ENCODE measurements at regions not wholly inside any gene's neighbourhood (a gene's known extent, or its start where the extent isn't known, plus 50 kb on each side); places are given as distances from the start of the nearest gene placed in this dataset.
"Not testable (repeated sequence)": the region's sequence is repeated elsewhere in the genome, so short reads cannot be mapped to it uniquely, and the experiment has no call there.

GRCh38 chr11:134942681-134943080 lies 530.6 kb upstream of the B3GAT1 start:
- DNase-seq: no peak

- DNase-seq: not testable (repeated sequence)
Observed at GRCh38 chr11:134941936-134942600, 530.0 kb upstream of the B3GAT1 start.

- DNase-seq: no peak
Observed at GRCh38 chr11:134941326-134941725, 529.3 kb upstream of the B3GAT1 start.

- no peak for DNase-seq
Observed at GRCh38 chr11:134940441-134941126, 528.5 kb upstream of the B3GAT1 start.

- DNase-seq: no peak
Observed at GRCh38 chr11:134939905-134940304, 527.9 kb upstream of the B3GAT1 start.

- no peak for DNase-seq
Observed at GRCh38 chr11:134939031-134939430, 527.0 kb upstream of the B3GAT1 start.

- DNase-seq: no peak
Observed at GRCh38 chr11:134938212-134938611, 526.2 kb upstream of the B3GAT1 start.

GRCh38 chr11:134937193-134937592 lies 525.2 kb upstream of the B3GAT1 start:
- DNase-seq: not testable (repeated sequence)

GRCh38 chr11:134932761-134933160 lies 520.7 kb upstream of the B3GAT1 start:
- DNase-seq: no peak

GRCh38 chr11:134925432-134925831 lies 513.4 kb upstream of the B3GAT1 start:
- no peak for DNase-seq

- no peak for DNase-seq
Observed at GRCh38 chr11:134923441-134923840, 511.4 kb upstream of the B3GAT1 start.

GRCh38 chr11:134921938-134922337 lies 509.9 kb upstream of the B3GAT1 start:
- DNase-seq: no peak

GRCh38 chr11:134920851-134921608 lies 509.0 kb upstream of the B3GAT1 start:
- no peak for DNase-seq

- DNase-seq: no peak
Observed at GRCh38 chr11:134916421-134917213, 504.6 kb upstream of the B3GAT1 start.

- DNase-seq: no peak
Observed at GRCh38 chr11:134915881-134916280, 503.8 kb upstream of the B3GAT1 start.

- DNase-seq: no peak
Observed at GRCh38 chr11:134915212-134915611, 503.2 kb upstream of the B3GAT1 start.

- DNase-seq: no peak
Observed at GRCh38 chr11:134913999-134914590, 502.1 kb upstream of the B3GAT1 start.

GRCh38 chr11:134913391-134913790 lies 501.3 kb upstream of the B3GAT1 start:
- no peak for DNase-seq

GRCh38 chr11:134911514-134912180 lies 499.6 kb upstream of the B3GAT1 start:
- DNase-seq: no peak

- DNase-seq: no peak
Observed at GRCh38 chr11:134908583-134908982, 496.5 kb upstream of the B3GAT1 start.

GRCh38 chr11:134907636-134908035 lies 495.6 kb upstream of the B3GAT1 start:
- DNase-seq: no peak

- no peak for DNase-seq
Observed at GRCh38 chr11:134906356-134906955, 494.4 kb upstream of the B3GAT1 start.

Measured in SHP77 treated with DMSO at 0.1 percent for 48 hours (cell line).